HEK293T (cell line): ENCODE measurements at regions not wholly inside any gene's neighbourhood (a gene's known extent, or its start where the extent isn't known, plus 50 kb on each side); places are given as distances from the start of the nearest gene placed in this dataset.

Experiments used
- BHLHE40 ChIP-seq: fragments of 450-650 bp; IDR thresholded peaks from 2 replicates; pipeline ENCODE4 v1.6.1; 2016; ENCODE audit warnings: mild to moderate bottlenecking, moderate library complexity, borderline replicate concordance
- CTBP1 ChIP-seq: fragments of 450-650 bp; IDR thresholded peaks from 2 replicates; pipeline ENCODE4 v1.6.1; 2016; ENCODE audit warnings: borderline replicate concordance
- FOXA1 ChIP-seq: fragments of 450-650 bp; IDR thresholded peaks from 2 replicates; pipeline ENCODE4 v1.6.1; 2016; ENCODE audit warnings: mild to moderate bottlenecking
- FOXK2 ChIP-seq: fragments of 450-650 bp; IDR thresholded peaks from 2 replicates; pipeline ENCODE4 v1.6.1; 2016; ENCODE audit warnings: mild to moderate bottlenecking
- FOXM1 ChIP-seq: fragments of 450-650 bp; IDR thresholded peaks from 2 replicates; pipeline ENCODE4 v1.6.1; 2017; ENCODE audit warnings: mild to moderate bottlenecking, borderline replicate concordance
- HDGF ChIP-seq: fragments of 450-650 bp; IDR thresholded peaks from 2 replicates; pipeline ENCODE4 v1.6.1; 2017; ENCODE audit warnings: antibody characterized with exemption, borderline replicate concordance
- L3MBTL2 ChIP-seq: fragments of 450-650 bp; conservative IDR thresholded peaks from 2 replicates; pipeline ENCODE4 v1.6.1; 2016; ENCODE audit warnings: mild to moderate bottlenecking
- LEF1 ChIP-seq: fragments of 450-650 bp; IDR thresholded peaks from 2 replicates; pipeline ENCODE4 v1.6.1; 2017; ENCODE audit warnings: mild to moderate bottlenecking, borderline replicate concordance
- NFRKB ChIP-seq: fragments of 450-650 bp; IDR thresholded peaks from 2 replicates; pipeline ENCODE4 v1.6.1; 2016; ENCODE audit warnings: mild to moderate bottlenecking, moderate library complexity
- PKNOX1 ChIP-seq: fragments of 450-650 bp; IDR thresholded peaks from 2 replicates; pipeline ENCODE4 v1.6.1; 2016
- SP1 ChIP-seq: fragments of 450-650 bp; IDR thresholded peaks from 2 replicates; pipeline ENCODE4 v1.6.1; 2017
- TARDBP ChIP-seq: fragments of 450-650 bp; IDR thresholded peaks from 2 replicates; pipeline ENCODE4 v1.6.1; 2016
- ZNF384 ChIP-seq: fragments of 450-650 bp; IDR thresholded peaks from 2 replicates; pipeline ENCODE4 v1.6.1; 2016

GRCh38 chr13:84044805-84045204, 162.5 kb upstream of the SLITRK1 start:
- no peak for TF ChIP-seq L3MBTL2
- no peak for TF ChIP-seq FOXK2
- TF ChIP-seq PKNOX1 = no peak
- no peak for TF ChIP-seq NFRKB
- TF ChIP-seq CTBP1 = no peak
- no peak for TF ChIP-seq FOXM1
- no peak for TF ChIP-seq SP1
- no peak for TF ChIP-seq BHLHE40
- no peak for TF ChIP-seq TARDBP
- no peak for TF ChIP-seq FOXA1
- TF ChIP-seq ZNF384 = no peak
- no peak for TF ChIP-seq LEF1
- no peak for TF ChIP-seq HDGF
